Progenitor cell of endocrine pancreas (in vitro differentiated cells): ENCODE measurements at regions not wholly inside any gene's neighbourhood (a gene's known extent, or its start where the extent isn't known, plus 50 kb on each side); places are given as distances from the start of the nearest gene placed in this dataset.
A peak's percentile ranks its signal among the peaks of the same experiment; 100 is the strongest.
"Not testable (repeated sequence)": the region's sequence is repeated elsewhere in the genome, so short reads cannot be mapped to it uniquely, and the experiment has no call there.

ENCODE experiments used
- DNase-seq: peaks from one replicate; pipeline ENCODE4 v3.0.0; 2021; ENCODE audit warnings: low spot score; ENCODE audit not compliant: unreplicated experiment
- H3K27ac Mint-ChIP-seq: 2 replicates; pipeline ENCODE4 v1.8.0; 2021; ENCODE audit warnings: mild to moderate bottlenecking, moderate library complexity, mixed read lengths
- H3K27me3 Mint-ChIP-seq: 2 replicates; pipeline ENCODE4 v1.8.0; 2021; ENCODE audit warnings: mixed read lengths
- H3K36me3 Mint-ChIP-seq: 2 replicates; pipeline ENCODE4 v1.8.0; 2022; ENCODE audit warnings: mixed read lengths; ENCODE audit not compliant: insufficient read depth
- H3K4me1 Mint-ChIP-seq: 2 replicates; pipeline ENCODE4 v1.8.0; 2021; ENCODE audit warnings: low read depth, mixed read lengths
- H3K4me3 Mint-ChIP-seq: 2 replicates; pipeline ENCODE4 v1.8.0; 2021; ENCODE audit warnings: low read depth, mild to moderate bottlenecking, moderate library complexity, mixed read lengths
- H3K9me3 Mint-ChIP-seq: 2 replicates; pipeline ENCODE4 v1.8.0; 2021; ENCODE audit warnings: low read depth, mixed read lengths
- TF ChIP-seq, protein P1 (sequence below): fragments of 200-600 bp; sonication (generic); IDR thresholded peaks from one replicate; pipeline ENCODE4 v1.5.0; 2021; ENCODE audit warnings: antibody characterized with exemption, mild to moderate bottlenecking; ENCODE audit not compliant: unreplicated experiment

GRCh38 chr2:22078701-22079100, 954.9 kb downstream of the TDRD15 start:
- H3K4me3 Mint-ChIP-seq, result no peak overlapping the region
- no peaks in the 10 kb centered on the region for H3K36me3 Mint-ChIP-seq
- TF ChIP-seq, protein P1, sequence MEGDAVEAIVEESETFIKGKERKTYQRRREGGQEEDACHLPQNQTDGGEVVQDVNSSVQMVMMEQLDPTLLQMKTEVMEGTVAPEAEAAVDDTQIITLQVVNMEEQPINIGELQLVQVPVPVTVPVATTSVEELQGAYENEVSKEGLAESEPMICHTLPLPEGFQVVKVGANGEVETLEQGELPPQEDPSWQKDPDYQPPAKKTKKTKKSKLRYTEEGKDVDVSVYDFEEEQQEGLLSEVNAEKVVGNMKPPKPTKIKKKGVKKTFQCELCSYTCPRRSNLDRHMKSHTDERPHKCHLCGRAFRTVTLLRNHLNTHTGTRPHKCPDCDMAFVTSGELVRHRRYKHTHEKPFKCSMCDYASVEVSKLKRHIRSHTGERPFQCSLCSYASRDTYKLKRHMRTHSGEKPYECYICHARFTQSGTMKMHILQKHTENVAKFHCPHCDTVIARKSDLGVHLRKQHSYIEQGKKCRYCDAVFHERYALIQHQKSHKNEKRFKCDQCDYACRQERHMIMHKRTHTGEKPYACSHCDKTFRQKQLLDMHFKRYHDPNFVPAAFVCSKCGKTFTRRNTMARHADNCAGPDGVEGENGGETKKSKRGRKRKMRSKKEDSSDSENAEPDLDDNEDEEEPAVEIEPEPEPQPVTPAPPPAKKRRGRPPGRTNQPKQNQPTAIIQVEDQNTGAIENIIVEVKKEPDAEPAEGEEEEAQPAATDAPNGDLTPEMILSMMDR, result no peak
- no peak overlapping the region for H3K27ac Mint-ChIP-seq
- H3K4me1 Mint-ChIP-seq, result peaks cover 3% of the 10 kb centered on the region
- DNase-seq, result no peak
- H3K9me3 Mint-ChIP-seq, result peaks cover 4% of the 10 kb centered on the region
- H3K27me3 Mint-ChIP-seq, result no peaks in the 10 kb centered on the region

DNA sequence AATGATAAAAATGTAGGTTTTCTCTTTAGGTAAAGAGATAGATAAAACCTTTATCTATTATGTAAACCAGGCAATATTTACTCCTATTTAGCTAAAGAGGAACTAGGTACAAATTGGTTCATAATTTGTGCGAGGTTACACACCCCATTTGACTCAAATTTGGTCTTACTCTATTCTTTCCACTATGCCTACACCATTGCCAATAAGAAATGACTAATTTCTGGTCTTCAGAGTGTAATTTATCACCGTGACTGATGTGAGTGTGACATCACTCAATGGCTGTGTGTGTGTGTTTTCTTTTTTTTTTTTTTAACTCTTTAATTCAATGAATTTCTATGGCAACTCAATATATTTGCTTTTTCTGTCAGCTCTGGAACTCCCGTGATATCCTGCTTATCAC, 955.8 kb downstream of the TDRD15 start:
- no peak overlapping the region for H3K27ac Mint-ChIP-seq
- H3K4me1 Mint-ChIP-seq, result peaks cover 3% of the 10 kb centered on the region
- no peak for DNase-seq
- TF ChIP-seq, protein P1, result no peak
- H3K36me3 Mint-ChIP-seq, result no peaks in the 10 kb centered on the region
- H3K9me3 Mint-ChIP-seq, result no peaks in the 10 kb centered on the region
- no peaks in the 10 kb centered on the region for H3K27me3 Mint-ChIP-seq
- no peak overlapping the region for H3K4me3 Mint-ChIP-seq

DNA sequence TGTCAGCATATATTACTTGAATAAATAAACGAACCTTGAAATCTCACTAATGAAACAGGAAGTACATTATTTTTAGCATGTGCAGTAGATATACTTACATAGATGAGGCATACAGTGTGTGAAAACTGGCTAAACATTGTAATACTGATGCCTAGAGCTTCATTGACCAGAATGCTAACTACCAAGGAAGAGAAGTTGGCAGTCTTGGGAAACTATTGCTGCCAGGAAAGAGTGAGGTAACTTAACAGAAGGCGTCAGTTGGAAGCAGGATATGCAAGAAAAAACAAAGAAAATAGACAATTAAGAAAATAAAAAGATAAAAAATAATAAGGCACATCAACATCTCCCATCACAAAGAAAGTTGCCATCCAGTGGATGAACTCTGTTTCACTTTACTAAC, 963.0 kb downstream of the TDRD15 start:
- TF ChIP-seq, protein P1, result no peak
- H3K27me3 Mint-ChIP-seq, result no peaks in the 10 kb centered on the region
- H3K9me3 Mint-ChIP-seq, result peaks cover 6% of the 10 kb centered on the region
- no peak for DNase-seq
- H3K4me1 Mint-ChIP-seq, result no peaks in the 10 kb centered on the region
- H3K4me3 Mint-ChIP-seq, result no peak overlapping the region
- no peak overlapping the region for H3K27ac Mint-ChIP-seq
- no peaks in the 10 kb centered on the region for H3K36me3 Mint-ChIP-seq

- not testable (repeated sequence) for H3K4me1 Mint-ChIP-seq, DNase-seq, H3K9me3 Mint-ChIP-seq, H3K4me3 Mint-ChIP-seq, H3K36me3 Mint-ChIP-seq, H3K27me3 Mint-ChIP-seq, H3K27ac Mint-ChIP-seq
Measured at GRCh38 chr2:22103617-22104016, 979.8 kb downstream of the TDRD15 start.

- TF ChIP-seq, protein P1, result peak; percentile 22
- no peaks in the 10 kb centered on the region for H3K36me3 Mint-ChIP-seq
- H3K4me3 Mint-ChIP-seq, result no peak overlapping the region
- no peaks in the 10 kb centered on the region for H3K4me1 Mint-ChIP-seq
- DNase-seq, result no peak
- H3K9me3 Mint-ChIP-seq, result no peaks in the 10 kb centered on the region
- H3K27me3 Mint-ChIP-seq, result no peaks in the 10 kb centered on the region
- H3K27ac Mint-ChIP-seq, result no peak overlapping the region
Measured at GRCh38 chr2:22110244-22110651, 986.5 kb downstream of the TDRD15 start.

- no peaks in the 10 kb centered on the region for H3K36me3 Mint-ChIP-seq
- H3K4me1 Mint-ChIP-seq, result peaks cover 6% of the 10 kb centered on the region
- TF ChIP-seq, protein P1, result peak; percentile 42
- H3K27ac Mint-ChIP-seq, result no peak overlapping the region
- H3K27me3 Mint-ChIP-seq, result no peaks in the 10 kb centered on the region
- H3K4me3 Mint-ChIP-seq, result no peak overlapping the region
- no peaks in the 10 kb centered on the region for H3K9me3 Mint-ChIP-seq
- no peak for DNase-seq
Measured at GRCh38 chr2:22124003-22124402, 1000.2 kb downstream of the TDRD15 start.
